LNCaP clone FGC (cell line): ENCODE measurements at regions not wholly inside any gene's neighbourhood (a gene's known extent, or its start where the extent isn't known, plus 50 kb on each side); places are given as distances from the start of the nearest gene placed in this dataset.

Experiments
- DNase-seq: peaks from one replicate; pipeline ENCODE4 v3.0.0-alpha.2; 2011; ENCODE audit warnings: low read depth
- H3K4me3 ChIP-seq: 2 replicates; pipeline ENCODE4 v1.5.1; 2011; ENCODE audit warnings: mild to moderate bottlenecking, low read depth, low read length, control low read depth
- CTCF ChIP-seq: IDR thresholded peaks from 2 replicates; pipeline ENCODE4 v1.5.1; 2012; ENCODE audit warnings: mild to moderate bottlenecking; ENCODE audit not compliant: control insufficient read depth, insufficient read depth; ENCODE audit errors: extremely low read depth

GRCh38 chr4:90030953-90031352, 96.2 kb upstream of the CCSER1 start:
- DNase-seq, result no peak
- no peak overlapping the region for H3K4me3 ChIP-seq
- TF ChIP-seq CTCF, result peak; percentile 82

GRCh38 chr4:90039122-90039521, 88.1 kb upstream of the CCSER1 start:
- no peak for TF ChIP-seq CTCF
- H3K4me3 ChIP-seq, result no peak overlapping the region
- no peak for DNase-seq

- no peak for TF ChIP-seq CTCF
- H3K4me3 ChIP-seq, result no peak overlapping the region
- DNase-seq, result no peak
Observed at GRCh38 chr4:90051999-90052398, 75.2 kb upstream of the CCSER1 start.

DNA sequence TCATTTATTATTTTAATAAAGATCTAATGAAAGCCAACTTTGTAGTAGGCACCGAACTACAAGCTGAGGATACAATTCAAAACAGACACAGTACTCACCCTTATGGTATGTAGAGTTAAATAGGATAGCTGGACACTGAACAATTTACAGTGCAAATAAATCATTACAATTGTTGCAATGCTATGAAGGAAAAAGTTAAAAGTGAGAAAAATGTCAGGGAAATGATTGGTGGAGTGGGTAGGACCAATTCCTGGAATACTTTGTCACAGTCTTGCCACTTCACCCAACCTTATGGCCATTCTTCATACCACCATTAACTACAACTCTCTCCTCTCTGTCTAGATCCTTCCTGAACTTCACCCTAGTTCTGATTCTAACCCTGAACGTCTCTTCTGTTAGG, 70.1 kb upstream of the CCSER1 start:
- no peak for DNase-seq
- no peak for TF ChIP-seq CTCF
- no peak overlapping the region for H3K4me3 ChIP-seq

- DNase-seq, result no peak
- TF ChIP-seq CTCF, result no peak
- no peak overlapping the region for H3K4me3 ChIP-seq
Observed at GRCh38 chr4:90060039-90060438, 67.2 kb upstream of the CCSER1 start.

DNA sequence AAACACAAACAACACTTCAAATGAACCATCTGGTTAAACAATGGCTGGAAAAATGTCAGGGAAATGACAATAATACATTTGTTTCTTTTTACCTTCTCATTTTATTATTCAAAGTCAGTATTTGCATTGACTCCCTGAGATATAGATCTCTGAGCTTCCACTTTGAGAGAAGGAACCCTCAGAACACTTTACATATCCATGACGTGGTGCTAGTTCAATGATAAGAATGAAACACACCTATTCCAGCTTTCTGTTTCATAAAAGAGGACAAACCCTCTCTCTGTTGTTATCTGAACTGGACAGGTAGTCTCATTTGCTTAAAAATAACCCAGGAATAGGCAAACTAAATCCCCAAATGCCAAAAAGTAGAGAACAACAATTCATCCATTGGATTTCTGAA, 65.3 kb upstream of the CCSER1 start:
- no peak for DNase-seq
- H3K4me3 ChIP-seq, result no peak overlapping the region
- no peak for TF ChIP-seq CTCF

DNA sequence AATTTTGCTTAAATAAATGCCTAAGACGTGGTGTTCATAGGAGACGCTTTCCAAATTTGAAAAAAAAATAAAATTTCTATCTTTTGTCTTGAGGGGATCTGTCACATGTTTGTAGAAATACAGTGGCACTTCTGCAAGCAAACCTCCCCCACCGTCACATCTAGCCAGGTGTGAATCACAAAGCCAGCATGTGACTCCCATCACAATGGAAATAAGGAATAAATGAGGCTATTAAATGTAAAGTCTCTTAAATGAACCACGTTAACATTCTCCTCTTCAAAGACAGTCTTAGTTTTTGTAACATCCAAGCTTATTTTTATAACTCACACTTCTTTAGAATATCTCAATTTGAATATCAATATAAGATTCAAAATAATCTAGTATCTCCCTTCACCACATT, 63.0 kb upstream of the CCSER1 start:
- no peak for DNase-seq
- no peak overlapping the region for H3K4me3 ChIP-seq
- TF ChIP-seq CTCF, result no peak
